ENCODE measurements at regions not wholly inside any gene's neighbourhood (a gene's known extent, or its start where the extent isn't known, plus 50 kb on each side); places are given as distances from the start of the nearest gene placed in this dataset.
"Not testable (repeated sequence)": the region's sequence is repeated elsewhere in the genome, so short reads cannot be mapped to it uniquely, and the experiment has no call there.

DNA sequence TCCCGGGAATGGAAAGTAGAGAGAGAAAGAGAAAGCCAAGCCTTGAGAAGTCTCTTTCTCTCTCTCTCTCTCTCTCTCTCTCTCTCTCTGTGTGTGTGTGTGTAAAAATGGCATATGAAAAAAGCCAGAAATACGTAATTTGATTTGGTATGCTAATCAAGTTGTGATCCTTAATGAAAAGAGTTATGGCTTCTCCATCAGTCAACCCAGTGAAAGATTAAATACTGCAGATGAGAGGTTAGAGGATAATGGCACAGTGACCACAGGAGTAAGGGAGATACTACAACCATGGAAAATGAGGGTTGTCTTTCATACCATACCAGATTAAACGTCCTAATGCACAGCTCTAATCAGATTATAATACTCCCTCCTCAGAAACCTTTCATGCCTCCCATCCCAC is 193.5 kb upstream of the SOX2 start:
- no peak for DNase-seq

- DNase-seq = no peak
These were observed 198.9 kb upstream of the SOX2 start for GRCh38 chr3:181512787-181513186.

- DNase-seq = no peak
These were observed 201.2 kb upstream of the SOX2 start for GRCh38 chr3:181510500-181510899.

DNA sequence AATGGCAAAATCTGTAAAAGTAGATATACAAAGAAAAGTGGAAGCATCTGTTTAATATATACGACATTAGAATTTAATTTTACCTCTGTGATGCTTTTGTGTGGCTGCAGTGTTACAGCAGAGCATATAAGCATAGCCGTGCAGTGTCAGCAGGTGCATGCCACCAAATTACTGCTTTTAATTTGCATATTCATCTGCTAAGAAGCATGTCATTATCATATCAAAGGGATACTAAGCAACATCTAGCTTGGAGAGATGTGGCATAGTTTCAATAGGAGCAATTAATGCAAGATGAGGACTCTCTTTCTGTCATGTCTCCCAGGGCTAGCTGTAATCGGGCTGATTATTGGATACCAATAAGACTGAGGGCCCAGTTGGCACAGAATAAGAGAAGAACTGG is 214.4 kb upstream of the SOX2 start:
- no peak for DNase-seq

GRCh38 chr3:181493423-181493822 is 218.3 kb upstream of the SOX2 start:
- no peak for DNase-seq

DNA sequence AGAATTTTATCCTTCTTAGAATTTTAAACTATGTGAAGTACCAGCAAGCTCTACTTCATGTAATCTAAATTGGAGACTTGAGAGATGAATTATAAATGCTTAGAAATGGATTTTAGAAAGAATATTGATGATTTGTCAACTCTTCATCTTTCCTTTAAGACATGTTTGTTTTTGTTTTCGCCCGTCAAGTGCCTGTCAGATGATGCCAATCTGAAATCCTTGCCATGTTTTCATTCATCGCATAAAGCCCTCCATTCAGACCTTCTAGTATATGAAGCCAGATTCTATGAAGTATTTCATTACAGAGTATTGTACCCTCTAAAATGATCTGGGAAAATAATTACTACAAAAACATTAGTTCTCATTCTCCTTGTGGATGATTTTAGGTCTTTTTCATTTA is 223.2 kb upstream of the SOX2 start:
- DNase-seq = no peak

GRCh38 chr3:181487236-181487978 is 224.3 kb upstream of the SOX2 start:
- peak; percentile 57 for DNase-seq

- DNase-seq = peak; percentile 33
These were observed 225.4 kb upstream of the SOX2 start for GRCh38 chr3:181486141-181486885.

- no peak for DNase-seq
These were observed 227.7 kb upstream of the SOX2 start for GRCh38 chr3:181484026-181484425.

- not testable (repeated sequence) for DNase-seq
These were observed 236.6 kb upstream of the SOX2 start for GRCh38 chr3:181475146-181475545.

- no peak for DNase-seq
These were observed 241.4 kb upstream of the SOX2 start for GRCh38 chr3:181470349-181470748.

GRCh38 chr3:181464033-181464694 is 247.6 kb upstream of the SOX2 start:
- no peak for DNase-seq

DNA sequence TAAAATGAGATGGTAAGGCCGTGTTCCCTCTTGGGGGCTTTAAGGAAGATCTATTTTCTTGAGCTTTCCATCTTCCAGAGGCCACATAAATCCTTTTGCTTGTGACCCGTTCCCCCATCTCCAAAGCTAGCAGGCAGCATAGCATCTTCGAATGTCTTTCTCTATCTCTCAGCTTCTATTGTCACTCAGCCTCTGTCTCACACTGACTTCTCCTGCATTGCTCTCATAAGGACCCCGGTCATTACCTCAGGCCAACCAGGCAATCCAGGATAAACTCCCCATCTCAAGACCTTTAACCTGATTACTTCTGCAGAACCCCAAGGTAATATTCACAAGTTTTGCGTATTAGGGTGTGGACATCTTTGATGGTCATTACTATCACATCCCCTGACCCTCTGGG is 250.3 kb upstream of the SOX2 start:
- no peak for DNase-seq

GRCh38 chr3:181459516-181459915 is 252.2 kb upstream of the SOX2 start:
- DNase-seq = no peak

DNA sequence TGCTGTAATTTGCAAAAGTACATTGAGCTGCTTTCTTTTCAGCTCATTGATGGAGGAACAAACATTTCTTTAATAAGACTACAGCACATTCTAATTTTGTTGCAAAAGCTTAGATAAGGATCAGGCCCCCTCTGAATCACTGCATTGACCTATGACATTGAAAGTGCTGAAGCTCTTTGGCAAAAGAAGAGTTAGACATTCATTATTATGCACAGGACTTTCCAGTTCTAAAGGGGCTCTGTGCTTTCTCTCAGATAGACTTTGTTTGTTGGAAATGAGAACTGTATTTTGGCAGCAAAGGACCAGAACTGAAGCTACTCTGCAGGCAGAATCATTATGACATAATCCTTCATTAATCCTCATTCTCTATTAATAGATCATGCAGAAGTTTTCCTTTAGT is 252.9 kb upstream of the SOX2 start:
- DNase-seq = no peak

GRCh38 chr3:181457756-181458155 is 254.0 kb upstream of the SOX2 start:
- no peak for DNase-seq

DNA sequence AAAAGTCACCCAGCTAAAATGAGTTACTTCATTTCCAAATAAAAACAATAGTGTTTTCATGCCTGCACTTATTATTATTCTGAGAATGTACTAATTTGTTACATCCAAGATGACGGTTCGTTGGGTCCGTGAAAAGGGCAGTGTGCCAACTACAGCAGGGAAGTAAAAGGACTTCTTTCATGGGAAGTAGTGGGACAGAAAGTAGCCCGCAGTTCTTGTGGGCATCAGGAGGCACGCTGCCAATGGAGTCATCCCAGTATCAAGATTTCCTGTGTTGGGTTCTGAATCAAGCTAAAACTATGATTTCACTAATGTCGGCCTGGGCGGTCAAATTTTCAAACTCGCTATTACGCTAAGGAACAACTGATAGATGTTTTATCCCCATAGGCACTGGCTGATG is 254.5 kb upstream of the SOX2 start:
- no peak for DNase-seq

DNA sequence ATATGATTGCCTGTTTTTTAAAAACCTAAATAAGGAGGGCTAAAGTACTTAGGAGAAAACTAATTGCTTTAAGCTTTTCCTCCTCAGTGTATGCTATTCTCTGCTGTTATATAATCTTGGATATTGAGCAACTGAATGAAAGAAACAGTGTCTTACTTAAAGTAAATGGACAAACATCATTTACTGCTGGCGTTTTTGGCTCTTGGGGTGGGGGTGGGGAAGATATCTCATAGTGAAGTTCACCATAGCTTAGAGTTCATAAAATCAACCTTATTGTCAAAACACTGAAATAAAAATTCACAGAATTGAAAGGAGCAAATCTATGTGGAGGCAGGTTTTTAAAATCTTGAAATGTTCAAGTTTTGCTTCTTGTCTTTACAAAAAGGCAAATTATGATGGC is 256.4 kb upstream of the SOX2 start:
- DNase-seq = no peak

GRCh38 chr3:181454451-181455027 is 257.2 kb upstream of the SOX2 start:
- no peak for DNase-seq

DNA sequence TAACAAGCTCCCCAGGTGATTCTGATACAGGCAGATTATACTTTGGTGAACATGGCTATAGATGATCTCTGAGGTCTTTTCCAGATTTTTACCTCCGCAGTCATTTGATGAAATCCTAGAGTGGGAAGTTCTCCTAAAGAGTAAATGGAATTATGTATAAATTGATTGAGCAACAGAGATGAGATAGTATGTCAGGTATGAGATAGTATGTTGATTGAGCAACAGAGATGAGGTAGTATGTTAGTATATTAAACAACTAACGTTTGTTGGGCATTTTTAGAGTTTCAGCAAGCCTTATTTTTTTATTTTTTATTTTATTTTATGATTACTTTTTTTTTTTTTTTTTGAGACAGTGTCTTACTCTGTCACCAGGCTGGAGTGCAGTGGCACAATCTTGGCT is 265.0 kb upstream of the SOX2 start:
- DNase-seq = no peak

DNA sequence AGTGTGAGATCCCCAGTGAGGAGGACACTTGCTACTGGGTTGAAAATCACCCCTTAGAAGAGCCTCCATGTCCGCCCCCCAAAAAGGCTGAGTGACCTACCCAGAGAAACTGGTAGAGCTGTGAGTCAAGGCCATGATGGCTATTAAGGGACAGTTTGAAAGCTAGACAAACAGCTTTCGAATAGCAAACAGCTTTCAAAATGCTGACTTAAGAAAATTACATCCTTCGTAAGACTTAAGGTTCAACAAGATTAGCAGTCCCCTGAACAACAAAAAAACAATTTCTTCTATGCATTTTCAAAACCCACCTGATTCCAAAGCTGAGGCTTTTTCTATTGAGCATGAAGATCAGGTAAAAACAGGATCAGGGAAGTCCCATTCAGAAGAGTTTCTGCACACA is 269.7 kb upstream of the SOX2 start:
- no peak for DNase-seq

GRCh38 chr3:181432992-181433391 is 278.7 kb upstream of the SOX2 start:
- DNase-seq = no peak

- no peak for DNase-seq
These were observed 280.0 kb upstream of the SOX2 start for GRCh38 chr3:181431748-181432147.

DNA sequence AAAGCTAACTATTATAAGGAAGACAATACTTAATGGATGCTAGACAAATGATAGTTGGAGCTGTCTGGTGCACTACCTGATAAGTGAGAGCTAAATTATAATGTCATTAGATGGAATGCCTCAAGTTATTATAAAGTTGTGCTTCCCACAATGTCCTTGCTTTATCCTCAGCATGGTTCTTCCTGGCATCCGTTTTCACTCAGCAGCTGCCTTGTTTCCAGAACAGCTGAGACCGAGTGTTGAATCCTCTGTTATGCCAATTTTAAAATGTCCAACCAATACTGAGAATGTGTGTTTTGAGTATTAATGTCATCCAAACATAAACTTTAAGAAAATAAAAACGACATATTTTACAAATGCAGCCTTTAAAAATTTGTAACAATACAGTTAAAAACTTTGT is 286.7 kb upstream of the SOX2 start:
- DNase-seq = no peak

Data from DMS79 treated with DMSO at 0.1 percent for 48 hours (cell line).